T-helper 9 cell (primary cell): ENCODE measurements at regions not wholly inside any gene's neighbourhood (a gene's known extent, or its start where the extent isn't known, plus 50 kb on each side); places are given as distances from the start of the nearest gene placed in this dataset.

ENCODE experiments used
- DNase-seq: peaks from one replicate; pipeline ENCODE4 v3.0.0-alpha.2; 2020

DNA sequence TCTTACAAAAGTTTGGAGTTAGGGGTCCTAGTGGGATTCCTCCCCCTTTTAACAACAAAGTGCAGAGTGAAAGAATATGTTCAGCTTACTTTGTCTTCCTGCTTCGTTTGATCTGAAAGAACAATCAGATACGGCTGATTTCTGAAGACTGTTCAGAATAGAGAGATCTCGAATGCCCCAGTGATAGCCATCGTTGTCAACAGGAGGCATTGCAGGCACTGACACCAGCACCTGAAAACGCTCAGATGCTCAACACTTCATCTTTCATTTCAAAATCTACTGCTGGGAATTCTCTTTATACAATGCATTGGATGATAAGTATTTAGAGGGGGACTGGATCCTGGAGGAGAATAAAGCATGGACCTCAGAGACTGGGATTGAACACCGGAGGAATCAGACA, 186.3 kb upstream of the TENM3 start:
- no peak for DNase-seq

DNA sequence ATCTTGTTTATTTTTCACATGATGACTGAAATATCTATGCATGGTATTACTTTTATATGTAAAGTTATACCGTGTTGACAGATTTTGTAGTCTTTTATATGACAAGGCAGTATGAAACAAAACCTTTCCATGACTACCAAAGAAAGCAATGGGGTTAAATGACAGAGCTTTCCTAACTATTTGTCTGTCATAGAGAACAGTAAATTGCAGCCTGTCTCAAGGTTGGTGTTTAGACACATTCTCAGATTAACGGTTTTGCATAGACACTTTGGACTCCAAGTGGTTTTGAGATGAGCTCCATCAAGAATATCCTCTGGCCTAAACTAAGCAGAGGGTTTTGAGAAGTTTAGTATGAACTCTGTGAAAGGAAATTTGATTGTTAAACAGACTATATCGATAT, 180.7 kb upstream of the TENM3 start:
- no peak for DNase-seq

DNA sequence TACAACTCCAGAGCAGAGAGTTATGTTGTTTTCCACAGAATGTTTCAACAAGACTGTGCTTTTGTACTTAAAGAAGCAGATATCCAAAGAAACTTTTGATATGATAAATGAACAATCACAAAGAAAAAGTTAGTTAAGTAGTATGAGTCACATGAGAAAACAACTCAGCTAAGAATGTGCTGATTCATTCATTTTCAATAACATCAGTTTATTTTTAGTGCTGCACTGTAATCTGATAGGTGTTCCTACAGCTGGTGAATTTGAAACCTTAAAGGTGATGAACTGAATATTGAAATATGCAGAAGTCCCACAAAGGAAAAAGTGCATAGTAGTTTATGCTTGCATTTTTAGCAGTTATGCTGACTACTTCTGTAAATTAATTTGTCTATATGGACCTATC, 180.3 kb upstream of the TENM3 start:
- DNase-seq, result no peak

- DNase-seq, result no peak
These were observed 179.6 kb upstream of the TENM3 start for GRCh38 chr4:182063651-182064050.

DNA sequence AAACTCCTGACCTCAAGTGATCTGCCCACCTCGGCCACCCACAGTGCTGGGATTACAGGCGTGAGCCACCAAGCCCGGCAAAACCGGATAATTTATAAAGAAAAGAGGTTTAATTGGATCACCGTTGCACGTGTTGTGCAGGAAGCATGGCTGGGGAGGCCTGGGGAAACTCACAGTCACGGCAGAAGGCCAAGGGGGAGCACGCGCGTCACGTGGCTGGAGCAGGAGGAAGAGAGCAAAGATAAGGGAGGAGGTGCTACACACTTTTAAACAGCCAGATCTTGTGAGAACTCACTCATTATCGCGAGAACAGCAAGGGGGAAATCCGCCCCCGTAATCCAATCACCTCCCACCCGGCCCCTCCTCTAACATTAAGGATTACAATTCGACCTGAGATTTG, 177.9 kb upstream of the TENM3 start:
- DNase-seq, result no peak

DNA sequence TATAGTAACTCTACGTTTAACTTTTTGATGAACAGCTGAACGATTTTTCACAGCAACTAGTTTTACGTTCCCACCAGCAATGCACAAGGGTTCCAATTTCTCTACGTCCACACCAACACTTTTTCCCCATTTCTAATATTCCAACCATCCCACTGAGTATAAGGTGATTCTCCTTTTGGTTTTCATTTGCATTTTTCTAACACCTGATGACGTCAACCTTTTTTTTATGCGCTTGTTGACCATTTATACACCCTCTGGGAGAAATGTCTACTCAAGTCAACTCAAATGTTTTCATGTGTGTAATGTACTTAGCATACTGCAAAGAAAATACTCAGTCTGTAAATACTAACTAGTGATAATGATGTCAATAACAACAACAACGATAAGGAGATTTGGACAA, 177.2 kb upstream of the TENM3 start:
- no peak for DNase-seq

DNA sequence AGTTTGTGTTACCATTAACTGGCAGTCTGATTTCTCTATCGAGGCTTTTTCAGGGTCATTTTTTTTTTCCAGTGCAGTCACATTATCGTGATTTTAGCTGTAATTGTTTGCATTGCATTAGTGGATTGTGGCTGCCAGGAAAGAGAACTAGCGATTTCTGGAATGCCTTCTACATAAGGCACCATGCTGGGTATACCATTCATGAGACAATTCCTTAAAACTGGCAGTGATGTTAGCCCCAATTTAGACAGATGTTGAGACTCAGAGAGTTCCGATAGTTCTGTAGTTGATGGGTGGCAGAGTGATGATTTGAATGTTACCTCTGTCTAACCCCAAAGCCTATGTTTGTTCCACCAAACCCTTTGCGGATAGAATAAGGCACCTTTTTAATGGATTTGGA, 175.4 kb upstream of the TENM3 start:
- no peak for DNase-seq

DNA sequence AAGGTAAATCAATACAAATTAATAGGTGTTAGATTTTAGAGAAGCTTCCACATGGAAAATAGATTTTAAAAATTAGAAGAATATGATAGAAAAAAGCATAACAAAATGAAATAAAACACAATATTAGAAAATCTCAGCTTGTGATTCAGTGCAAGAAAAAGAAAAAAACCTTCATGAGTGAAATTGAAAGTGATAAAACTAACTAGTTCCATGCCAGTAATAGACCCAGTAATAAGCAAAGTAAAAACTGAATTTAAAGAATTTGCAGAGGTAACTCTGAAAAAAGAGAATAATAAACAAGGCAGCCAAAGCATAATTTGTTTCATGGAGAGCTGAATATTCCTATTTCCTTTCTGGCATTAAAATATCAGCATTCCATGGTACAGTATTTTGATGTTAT, 174.3 kb upstream of the TENM3 start:
- DNase-seq, result no peak

- no peak for DNase-seq
These were observed 169.9 kb upstream of the TENM3 start for GRCh38 chr4:182073278-182073677.

- no peak for DNase-seq
These were observed 169.1 kb upstream of the TENM3 start for GRCh38 chr4:182074139-182074538.

DNA sequence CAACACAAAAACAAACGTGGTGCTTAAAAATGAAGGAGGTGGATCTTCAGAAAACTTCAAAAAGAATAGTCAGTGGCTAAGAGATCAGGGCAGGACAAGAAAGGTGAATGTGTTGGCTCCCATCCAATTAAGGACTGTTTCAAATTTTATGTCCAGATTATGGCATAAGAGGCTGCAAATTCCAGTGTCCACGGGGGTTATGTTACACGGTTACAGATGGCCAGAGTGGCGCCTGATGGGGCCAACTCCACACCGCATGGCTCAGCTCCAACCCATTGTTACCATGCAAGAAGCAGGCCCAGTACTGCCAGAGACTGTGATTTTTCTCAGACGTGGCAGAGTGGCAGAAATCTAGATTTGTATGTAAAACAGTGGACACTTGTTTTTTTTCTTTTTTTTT, 168.4 kb upstream of the TENM3 start:
- no peak for DNase-seq

GRCh38 chr4:182082910-182083309, 160.3 kb upstream of the TENM3 start:
- no peak for DNase-seq

DNA sequence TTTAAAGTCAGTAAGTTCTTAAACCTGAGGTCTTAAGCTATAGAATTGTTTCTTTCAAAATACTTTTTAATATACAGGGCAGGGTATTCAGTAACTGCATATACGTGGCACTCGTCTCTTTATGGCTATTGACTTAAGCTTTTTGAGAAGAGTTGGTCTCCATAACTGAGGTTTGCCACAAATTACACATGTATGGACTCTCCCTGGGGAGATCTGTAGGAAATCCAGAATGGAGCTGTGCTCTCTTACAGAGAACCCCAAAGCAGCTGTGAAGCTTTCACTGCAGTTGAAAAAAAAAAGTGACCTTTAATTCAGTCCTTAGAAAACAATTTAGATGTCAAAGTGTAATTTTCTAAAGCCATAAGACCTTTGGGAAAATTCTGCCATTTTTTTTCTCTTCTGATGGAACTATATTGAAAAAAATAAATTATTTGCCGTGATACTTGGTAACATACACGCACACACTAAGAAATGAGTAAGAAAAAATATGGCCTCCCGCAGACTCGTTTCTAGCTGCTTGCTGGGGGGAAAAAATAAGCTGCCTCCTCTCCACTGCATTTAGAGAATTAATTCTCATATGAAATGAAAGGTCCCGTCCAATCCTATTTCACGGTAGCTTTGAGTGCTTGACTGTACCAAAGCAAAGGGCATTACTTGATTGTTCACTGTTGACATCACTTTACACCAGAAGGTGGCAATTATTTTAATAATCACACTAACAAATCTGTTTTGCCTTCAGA, 159.4 kb upstream of the TENM3 start:
- DNase-seq, result no peak

- DNase-seq, result no peak
These were observed 158.1 kb upstream of the TENM3 start for GRCh38 chr4:182085051-182085480.

DNA sequence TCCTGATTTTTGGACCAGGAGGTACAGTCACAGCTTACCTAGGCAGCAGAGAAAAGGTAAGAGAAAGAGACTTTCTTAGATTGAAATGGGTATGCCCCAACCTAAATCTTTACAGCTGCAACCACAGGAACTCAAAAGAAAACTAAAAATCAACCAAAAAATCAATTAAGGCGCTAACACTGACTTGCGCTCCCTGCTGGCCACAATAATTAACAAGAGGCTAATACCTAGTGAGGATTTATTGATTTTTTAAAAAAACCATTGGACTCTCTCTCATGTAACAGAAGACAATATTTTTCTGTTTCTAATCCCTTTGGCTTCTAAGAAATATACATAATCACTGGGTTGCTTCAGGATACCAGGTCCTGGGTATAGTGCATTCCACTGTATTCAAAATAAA, 153.9 kb upstream of the TENM3 start:
- no peak for DNase-seq

DNA sequence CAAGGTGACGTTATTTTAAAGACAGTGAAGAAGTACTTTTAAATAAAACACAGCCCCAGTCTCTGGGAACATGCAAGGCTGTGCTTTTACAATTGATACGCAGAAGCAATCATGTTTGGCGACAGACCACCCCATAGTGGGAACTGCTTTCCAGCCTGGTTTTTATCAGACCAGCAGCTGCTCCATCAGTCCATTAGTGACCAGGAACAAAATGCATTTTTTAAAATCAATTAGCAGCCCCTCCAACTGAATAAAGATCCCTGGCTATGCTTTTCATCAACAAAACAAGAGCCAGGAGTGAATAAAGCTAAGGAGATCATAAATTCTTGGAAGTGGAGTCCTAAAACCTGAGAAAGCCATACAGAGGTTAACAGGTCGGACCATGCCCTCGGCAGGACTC, 153.0 kb upstream of the TENM3 start:
- DNase-seq, result no peak

GRCh38 chr4:182091128-182091527, 152.1 kb upstream of the TENM3 start:
- DNase-seq, result no peak

- no peak for DNase-seq
These were observed 149.8 kb upstream of the TENM3 start for GRCh38 chr4:182093431-182093831.

DNA sequence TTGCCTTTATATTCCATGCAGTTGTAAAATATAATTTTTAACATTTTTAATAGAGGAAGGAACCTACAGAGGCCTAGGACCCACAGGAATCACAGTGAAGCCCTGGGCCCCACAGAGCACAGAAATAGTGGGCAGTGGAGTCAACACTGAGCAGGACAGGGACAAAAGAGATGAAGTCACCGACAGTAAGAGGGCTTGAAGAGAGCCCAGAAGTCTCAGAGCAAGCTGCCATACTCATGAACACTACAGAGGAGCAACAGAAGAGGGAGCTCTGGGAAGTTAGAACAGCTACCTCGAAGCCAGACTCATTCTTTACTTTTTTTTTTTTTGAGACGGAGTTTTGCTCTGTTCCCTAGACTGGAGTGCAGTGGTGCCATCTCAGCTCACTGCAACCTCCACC, 149.3 kb upstream of the TENM3 start:
- no peak for DNase-seq

GRCh38 chr4:182101618-182102017, 141.6 kb upstream of the TENM3 start:
- no peak for DNase-seq

DNA sequence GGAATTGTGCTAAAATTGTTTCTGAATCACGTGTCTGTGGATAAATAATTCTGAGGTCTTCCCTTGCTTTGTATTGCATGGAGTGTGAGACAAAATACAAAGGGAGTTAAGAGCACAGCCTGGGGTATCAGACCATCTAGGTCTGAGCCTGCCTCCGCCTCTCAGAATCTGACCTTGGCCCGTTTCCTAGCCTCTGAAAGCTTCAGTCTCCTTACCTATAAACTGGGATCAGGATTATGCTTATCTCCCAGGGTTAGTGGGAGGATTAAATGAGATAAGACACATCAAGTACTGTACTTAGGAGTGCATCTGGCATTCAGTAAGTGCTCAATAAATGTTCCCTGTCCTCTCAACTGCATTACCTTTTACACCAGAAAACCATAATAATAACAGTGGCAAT, 140.6 kb upstream of the TENM3 start:
- DNase-seq, result no peak

DNA sequence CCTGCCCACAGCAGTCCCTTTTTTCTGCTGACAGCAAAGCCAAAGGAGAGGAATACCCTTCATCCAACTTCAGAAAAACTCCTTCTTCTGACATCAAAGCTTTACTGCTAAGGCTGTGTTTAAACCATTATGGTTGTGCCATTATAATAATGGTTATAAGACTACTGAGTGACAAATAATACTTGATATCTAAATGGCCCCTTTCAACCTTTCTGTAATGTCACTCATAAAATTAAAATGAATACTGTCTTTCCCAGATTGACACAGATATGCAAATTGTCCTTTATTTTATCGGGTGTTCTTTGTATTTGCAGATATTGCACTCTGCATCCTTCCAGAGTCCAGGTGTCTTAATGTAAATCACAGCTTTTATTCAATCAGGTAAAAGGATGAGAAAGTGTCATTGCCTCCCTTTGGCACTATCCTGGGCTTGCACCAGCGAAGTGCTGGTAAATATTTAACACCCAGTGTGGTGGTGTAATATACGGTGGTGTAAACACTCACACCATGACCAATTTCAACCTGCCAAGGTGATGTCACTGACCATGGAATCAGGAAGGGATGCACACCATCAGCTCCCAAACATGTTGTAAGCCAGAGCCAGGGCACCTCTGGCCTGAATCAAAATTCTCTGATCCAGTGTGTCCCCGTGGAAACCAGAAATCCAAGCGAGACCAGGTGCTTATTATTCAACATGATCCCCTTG, 139.4 kb upstream of the TENM3 start:
- no peak for DNase-seq

DNA sequence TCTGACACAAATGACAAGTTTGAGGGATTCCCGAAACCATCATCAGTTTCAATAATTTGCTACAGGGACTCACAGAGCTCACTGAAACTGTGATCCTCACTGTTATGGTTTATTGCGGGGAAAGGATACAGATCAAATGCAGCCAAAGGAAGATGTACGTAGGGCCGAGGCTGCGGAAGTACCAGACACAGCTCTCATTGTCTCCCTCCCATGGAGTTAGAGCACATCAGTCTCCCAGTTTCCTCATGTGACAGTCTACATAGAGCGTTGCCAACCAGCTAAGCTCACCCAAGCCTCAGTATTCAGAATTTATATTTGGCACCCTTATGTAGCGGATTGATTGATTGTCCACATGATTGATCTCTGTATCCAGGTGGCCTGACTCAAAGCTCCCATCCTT, 137.8 kb upstream of the TENM3 start:
- DNase-seq, result no peak

DNA sequence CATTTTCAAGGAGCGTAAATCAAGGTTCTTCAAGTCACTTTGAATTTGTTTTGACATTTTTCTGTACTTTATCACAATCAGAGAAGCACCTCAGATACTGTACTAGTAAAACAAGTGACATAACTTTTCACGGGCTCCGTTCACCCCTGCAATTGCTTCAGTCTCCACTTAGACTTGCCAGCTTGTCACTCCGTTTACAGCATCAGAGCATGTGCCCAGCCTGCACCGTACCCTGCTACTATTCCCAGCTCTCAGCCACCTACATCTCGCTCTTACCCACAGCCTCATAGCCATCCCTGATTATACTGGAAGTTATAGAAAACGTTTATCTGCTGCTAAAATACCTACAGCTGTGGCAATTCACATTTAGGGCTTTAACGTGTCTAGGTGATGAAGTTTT, 135.3 kb upstream of the TENM3 start:
- DNase-seq, result no peak

DNA sequence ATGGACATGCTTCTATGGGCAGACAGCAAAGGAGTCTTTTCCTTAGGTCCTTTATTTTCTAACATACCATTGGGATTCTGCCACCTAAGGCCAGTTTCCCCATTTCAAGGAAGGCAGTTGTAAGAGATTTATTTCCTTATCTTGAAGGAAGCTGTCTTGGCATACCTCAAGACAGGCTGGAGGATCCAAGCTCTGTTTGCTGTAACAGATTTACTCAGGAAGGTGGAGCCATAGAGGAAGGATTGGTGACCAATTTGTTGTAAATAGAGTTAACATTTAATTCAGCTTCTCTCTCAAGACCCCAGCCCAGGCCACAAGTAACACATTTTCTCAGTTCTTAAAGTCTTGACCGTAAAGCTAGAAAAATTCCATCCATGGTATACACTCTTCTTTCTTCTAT, 131.6 kb upstream of the TENM3 start:
- DNase-seq, result no peak
